RWPE1 (cell line): ENCODE measurements at regions not wholly inside any gene's neighbourhood (a gene's known extent, or its start where the extent isn't known, plus 50 kb on each side); places are given as distances from the start of the nearest gene placed in this dataset.

Experiments used
- CTCF ChIA-PET: fragments of 350-600 bp; sonication (Branson Sonifier 250); formaldehyde crosslinking; extraction: SDS; loops from one replicate; lab custom pipeline; 2021; lab: Yijun Ruan, JAX
- POLR2A ChIA-PET: fragments of 400-600 bp; formaldehyde crosslinking; extraction: SDS; loops from one replicate; lab custom pipeline; 2020; ENCODE audit warnings: antibody characterized with exemption; ENCODE audit not compliant: low non-redundant PET; lab: Yijun Ruan, JAX
- DNase-seq: peaks from one replicate; pipeline ENCODE4 v3.0.0; 2012; ENCODE audit warnings: low spot score
- H3K27ac ChIP-seq: fragments of 450-650 bp; 2 replicates; pipeline ENCODE4 v1.5.1; 2017
- TF ChIP-seq, protein P1 (sequence below): fragments of 450-650 bp; conservative IDR thresholded peaks from 2 replicates; pipeline ENCODE4 v1.5.1; 2017; ENCODE audit warnings: low read depth, mild to moderate bottlenecking

DNA sequence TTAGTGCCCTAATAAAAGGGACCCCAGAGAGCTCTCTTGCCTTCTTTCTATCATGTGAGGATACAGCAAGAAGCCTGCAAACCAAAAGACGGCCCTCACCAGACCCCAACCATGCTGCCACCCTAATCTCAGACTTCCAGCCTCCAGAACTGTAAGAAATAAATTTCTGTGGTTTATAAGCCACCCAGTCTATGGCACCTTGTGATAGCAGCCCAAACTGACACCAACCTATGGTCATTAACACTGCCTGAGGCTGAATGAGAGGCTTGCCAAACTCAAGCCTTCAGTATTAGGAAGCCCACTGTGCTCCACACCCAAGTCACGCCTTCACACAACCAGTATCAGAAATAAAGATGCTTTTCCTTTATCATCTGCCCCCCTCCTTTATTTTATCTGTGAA, 127.3 kb upstream of the KLF3 start:
- DNase-seq, result no peak
- ChIA-PET POLR2A (no interaction called here), CTCF (interaction anchor here (0.6 kb wide), 2 partner anchors 53 to 262 kb away, joined by 3 read pairs; no protein-coding TSS in a partner anchor)
- TF ChIP-seq, protein P1, sequence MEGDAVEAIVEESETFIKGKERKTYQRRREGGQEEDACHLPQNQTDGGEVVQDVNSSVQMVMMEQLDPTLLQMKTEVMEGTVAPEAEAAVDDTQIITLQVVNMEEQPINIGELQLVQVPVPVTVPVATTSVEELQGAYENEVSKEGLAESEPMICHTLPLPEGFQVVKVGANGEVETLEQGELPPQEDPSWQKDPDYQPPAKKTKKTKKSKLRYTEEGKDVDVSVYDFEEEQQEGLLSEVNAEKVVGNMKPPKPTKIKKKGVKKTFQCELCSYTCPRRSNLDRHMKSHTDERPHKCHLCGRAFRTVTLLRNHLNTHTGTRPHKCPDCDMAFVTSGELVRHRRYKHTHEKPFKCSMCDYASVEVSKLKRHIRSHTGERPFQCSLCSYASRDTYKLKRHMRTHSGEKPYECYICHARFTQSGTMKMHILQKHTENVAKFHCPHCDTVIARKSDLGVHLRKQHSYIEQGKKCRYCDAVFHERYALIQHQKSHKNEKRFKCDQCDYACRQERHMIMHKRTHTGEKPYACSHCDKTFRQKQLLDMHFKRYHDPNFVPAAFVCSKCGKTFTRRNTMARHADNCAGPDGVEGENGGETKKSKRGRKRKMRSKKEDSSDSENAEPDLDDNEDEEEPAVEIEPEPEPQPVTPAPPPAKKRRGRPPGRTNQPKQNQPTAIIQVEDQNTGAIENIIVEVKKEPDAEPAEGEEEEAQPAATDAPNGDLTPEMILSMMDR, result no peak
- H3K27ac ChIP-seq, result no peak overlapping the region

DNA sequence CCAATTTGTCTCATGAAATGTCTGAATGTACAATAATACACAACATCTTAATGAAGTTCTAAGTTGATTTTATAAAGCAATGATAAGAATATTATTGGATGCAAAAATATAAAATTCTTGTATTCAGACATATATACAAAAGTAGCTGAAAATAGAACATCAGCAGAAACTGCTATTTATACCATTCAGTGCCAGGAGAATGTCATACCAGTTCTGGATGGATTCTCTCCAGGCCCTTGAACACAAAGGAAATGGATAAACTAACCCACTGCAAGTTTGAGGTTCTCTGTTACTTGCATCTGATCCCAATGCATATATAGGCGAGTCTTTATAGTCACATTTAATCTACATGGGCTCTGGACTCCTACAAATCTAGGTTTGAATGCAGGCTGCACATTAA, 126.3 kb upstream of the KLF3 start:
- no peak for DNase-seq
- TF ChIP-seq, protein P1, result no peak
- H3K27ac ChIP-seq, result no peak overlapping the region
- POLR2A ChIA-PET, result no interaction called here
- CTCF ChIA-PET, result no interaction called here

DNA sequence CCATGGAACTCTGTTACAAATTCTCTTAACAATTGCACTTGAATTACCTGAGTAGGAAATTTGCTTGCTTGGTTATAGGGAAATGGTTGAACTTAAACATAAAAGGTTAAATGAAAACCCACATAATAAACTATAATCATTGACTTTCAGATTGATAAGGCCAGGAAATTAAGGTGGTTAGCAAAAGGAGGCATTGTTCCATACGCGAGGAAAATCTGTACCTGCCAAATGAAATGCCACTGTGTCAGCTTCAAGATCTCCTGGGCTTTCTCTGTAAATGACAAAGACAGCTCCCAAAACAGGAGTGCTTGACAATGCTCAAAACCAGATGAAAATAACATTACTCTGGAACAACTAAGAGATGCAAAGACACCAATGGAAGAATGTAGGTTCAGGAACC, 125.5 kb upstream of the KLF3 start:
- ChIA-PET POLR2A (no interaction called here), CTCF (no interaction called here)
- TF ChIP-seq, protein P1, result no peak
- DNase-seq, result no peak
- H3K27ac ChIP-seq, result no peak overlapping the region

DNA sequence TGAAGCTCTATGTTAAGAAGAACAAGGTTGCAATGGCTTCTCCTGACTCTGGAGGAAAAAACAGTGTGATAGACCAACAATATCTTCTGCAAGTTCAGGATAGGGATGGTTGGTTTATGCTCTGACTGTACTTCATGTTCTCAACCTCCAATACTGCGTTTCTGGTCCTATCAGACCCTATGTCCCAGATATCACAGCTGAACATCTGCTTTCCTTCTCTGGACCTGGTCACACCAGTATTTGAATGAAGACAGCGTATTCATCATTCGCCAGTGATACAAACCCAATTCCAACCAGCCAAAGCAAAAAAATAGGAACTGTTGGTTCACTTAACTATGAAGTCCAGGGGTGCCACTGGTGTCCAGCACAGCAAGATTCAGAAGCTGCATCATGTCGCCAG, 124.5 kb upstream of the KLF3 start:
- no peak for DNase-seq
- ChIA-PET CTCF (interaction anchor here (0.7 kb wide), 1 partner anchor 23 kb away, joined by 3 read pairs; no protein-coding TSS in a partner anchor), POLR2A (no interaction called here)
- no peak overlapping the region for H3K27ac ChIP-seq
- TF ChIP-seq, protein P1, result no peak

DNA sequence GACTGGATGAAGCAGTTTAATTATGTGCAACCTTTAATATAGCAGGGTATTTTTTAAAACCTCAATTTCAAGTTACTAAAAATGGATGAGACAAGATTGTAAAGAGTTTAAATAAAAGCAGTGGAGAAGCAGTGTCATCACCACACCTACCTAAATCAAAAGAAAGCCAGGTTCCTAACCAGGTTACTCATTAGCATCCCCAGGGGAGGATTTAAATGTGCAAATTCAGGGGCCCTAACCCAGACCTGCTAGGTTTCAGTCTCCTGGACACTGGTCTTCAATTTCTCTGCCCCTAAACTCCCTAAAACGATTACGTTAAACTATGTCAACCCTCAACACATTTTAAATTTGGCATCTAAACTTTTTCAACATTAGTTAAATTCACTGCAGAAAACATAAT, 116.9 kb upstream of the KLF3 start:
- H3K27ac ChIP-seq, result no peak overlapping the region
- DNase-seq, result no peak
- TF ChIP-seq, protein P1, result no peak
- ChIA-PET POLR2A (no interaction called here), CTCF (no interaction called here)

DNA sequence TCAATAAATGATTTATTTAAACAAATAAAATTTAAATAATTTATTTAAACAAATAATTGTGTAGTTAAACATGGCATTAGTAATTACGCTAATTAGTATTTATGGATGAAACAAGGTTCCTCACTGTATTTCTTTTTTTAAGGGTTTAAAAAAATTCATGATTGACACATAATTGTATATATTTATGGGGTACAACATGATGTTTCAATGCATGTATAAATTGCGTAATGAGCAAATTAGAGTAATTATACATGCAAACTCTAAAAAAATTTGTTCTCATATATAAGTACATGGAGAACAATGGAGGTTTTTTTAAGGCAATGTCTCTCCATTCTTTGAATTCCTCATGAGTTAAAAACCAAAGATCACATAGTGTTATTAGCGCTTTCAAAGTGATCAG, 115.7 kb upstream of the KLF3 start:
- TF ChIP-seq, protein P1, result no peak
- ChIA-PET CTCF (no interaction called here), POLR2A (no interaction called here)
- H3K27ac ChIP-seq, result no peak overlapping the region
- no peak for DNase-seq

DNA sequence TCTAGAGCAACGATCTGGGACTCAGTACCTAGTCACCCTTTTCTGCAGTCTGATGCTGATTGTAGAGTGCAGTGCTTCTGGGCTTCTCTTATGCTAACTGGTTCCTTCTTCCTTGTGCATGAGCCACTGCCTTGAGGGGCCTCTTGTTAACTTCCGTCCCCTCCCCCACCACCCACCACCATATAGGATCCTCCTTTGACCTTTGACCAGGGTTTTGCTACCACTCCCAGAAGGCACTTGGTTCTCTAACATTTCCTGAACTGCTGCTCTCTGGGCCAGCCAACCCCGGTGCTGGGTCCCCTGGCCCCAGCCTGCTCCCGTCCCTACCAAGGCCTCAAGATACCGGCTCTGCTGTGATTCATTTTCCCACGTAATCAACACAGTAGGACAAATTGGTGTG, 104.6 kb upstream of the KLF3 start:
- no peak overlapping the region for H3K27ac ChIP-seq
- ChIA-PET POLR2A (no interaction called here), CTCF (no interaction called here)
- no peak for DNase-seq
- TF ChIP-seq, protein P1, result no peak
